Ureter (tissue), 1 donor: ENCODE measurements at regions not wholly inside any gene's neighbourhood (a gene's known extent, or its start where the extent isn't known, plus 50 kb on each side); places are given as distances from the start of the nearest gene placed in this dataset.

Experiments
- DNase-seq: peaks from one replicate; pipeline ENCODE4 v3.0.0-alpha.2; 2020; ENCODE audit warnings: low spot score
- donor health status: DM: yes; HTN: yes; CAD: no.

DNA sequence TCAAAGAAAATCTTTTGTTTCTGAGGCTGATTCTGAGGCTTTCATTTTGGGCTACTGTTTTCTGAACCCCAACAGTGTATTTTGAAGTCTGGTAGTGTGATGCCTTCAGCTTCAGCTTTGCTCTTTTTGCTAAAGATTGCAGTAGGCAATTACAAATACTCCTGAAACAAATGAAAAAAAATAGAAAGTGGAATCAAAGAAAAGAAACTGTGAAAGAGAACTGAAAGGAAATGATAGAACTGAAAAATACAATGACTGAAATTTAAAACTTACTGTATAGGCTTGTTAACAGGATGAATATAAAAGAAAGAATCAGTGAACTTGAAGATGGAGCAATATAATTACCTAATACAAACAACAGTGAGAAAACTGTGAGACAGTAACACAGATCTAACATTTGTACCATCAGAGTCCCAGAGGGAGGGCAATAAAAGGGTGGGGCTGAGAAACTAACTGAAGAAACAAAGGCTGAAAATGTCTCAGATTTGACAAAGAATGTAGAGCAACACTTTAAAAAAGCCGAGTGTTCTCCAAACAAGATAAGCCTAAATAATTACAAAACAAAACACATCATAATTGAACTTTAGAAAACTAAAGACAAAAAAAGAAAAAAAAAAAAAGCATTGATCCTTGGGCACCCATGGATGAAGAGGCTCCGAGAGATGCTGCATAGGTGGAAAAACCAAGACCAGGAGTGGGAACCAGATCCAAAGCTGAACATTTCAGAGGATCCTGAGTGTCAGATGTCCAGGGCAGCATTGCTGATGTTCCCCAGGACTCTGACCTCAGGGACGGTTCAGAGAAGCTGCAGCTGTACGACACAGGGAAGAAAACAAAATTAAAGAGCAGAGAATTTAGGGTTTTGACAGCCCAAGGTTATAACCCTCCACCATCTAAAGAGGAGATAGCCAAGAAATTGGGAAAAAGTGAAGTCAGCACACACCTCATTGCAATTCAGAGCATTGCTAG, 223.2 kb upstream of the IGFBP3 start:
- no peak for DNase-seq

DNA sequence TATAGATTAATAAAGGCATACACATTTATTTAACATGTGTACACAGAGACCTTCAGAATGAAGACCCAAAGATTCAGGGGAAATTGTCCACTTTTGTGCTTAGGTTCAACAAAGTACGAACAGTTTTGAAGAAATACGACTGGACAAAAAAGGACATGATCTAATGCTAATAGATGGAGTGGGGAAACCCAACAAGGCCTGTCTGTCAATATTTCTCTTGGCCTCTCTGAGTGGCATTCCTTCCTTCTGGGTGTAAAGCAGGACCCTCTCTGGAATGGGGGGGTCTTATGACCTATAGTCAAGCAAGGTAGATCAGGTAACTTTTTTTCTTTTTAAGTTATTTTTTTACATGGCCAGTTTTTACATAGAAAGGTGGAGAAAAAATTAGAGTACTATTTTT, 222.3 kb upstream of the IGFBP3 start:
- no peak for DNase-seq

DNA sequence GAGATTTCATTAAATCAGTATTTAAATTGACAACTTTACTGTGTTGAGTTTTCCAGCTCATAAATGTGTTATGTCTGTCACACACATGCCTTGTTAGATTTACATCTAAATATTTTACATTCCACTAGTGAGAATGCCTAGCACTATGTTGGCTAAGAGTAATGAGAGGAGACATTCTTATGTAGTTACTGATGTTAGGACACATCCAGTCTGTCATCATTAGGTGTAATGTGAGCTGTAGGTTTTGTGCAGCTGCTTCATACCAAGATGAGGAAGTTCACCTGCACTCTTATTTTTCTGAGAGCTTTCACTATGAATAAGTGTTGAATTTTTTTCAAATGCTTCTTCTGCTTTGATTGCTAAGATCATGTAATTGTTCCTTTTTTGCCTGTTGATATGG, 218.0 kb upstream of the IGFBP3 start:
- no peak for DNase-seq

DNA sequence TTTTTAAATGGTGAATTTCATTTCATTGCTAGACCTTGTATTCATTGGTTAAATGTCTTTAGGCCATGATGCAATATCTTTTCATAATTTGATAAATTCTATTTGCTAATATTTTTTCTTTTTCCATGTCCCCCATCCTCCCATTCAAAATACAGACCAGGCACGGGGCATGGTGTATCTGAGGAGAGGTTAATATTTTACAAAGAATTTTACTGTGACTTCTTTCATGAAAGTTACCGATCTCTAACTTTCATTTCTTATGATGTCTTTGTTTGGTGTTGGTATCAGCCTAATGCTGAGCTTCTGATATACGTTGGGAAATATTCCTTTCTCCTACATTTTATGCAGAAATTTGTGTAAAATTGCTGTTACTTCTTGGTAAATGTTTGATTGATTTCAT, 216.7 kb upstream of the IGFBP3 start:
- no peak for DNase-seq

DNA sequence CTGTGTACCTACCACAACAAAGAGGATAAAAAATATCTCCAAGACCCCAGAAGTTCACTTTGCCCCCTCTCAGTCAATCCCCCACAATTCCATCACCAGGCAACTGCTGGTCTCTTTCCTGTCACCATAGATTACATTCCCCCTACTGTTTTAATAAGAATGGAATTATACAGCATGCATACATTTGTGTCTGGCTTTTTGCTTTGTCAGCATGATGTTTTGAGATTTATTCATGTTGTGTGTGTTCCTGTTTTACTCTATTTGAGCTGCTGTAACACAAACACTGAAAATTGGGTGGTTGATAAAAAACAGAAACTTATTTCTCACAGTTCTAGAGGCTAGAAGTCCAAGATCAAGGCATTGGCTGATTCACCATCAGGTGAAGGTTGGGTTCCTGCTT, 214.5 kb upstream of the IGFBP3 start:
- no peak for DNase-seq

DNA sequence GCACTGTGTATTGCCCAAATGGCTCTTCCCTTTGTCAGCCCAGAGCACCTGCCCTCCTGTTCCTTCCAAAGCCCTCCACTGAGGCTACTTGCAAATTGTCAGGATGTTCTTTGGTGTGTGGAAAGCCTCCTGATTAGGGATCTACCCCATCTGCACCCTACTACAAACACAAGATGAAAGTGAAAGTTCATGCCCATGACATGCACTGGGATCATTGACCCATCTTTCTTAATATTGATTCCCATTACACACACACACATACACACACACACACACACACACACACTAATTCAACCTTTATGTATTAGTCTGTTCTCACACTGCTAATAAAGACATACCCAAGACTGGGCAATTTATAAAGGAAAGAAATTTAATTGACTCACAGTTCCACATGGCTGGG, 213.7 kb upstream of the IGFBP3 start:
- no peak for DNase-seq

DNA sequence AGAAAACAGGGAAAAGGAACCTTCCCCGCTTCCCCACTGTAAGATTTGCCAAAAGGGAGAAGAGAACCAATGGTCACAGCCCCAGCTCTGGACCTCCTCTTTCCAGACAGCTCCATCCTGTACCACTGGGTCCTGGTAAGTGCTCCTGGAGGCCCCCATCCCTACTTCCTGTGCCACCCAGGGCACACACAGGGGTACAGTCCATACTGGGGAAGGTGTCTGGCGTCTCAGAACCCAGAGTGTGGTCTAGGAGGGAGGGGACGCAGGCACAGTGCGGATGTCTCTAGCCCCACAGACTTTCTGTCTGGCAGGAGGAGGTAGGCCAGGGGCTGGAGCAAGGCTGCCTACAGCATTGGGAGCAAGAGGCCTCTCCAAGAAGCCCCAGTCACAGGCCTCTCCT, 213.3 kb upstream of the IGFBP3 start:
- no peak for DNase-seq

DNA sequence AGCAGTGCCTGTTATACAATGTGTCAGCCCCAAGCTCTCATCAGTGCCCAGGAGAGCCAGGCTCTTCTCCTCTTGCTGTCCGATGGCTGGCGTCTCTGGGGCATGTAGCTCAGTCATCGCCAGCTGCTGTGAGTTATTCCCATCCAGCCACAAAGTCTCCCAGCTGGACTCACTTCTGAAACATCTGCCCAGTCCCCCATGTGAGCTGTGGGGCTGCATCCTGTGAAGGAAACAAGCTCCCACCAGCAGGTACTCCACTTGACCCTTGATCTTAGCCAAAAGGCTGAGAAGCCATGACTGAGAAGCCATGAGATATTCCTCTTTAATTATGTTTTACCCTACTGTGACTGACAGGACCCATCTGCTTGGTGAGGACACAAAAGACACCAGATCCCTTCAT, 212.7 kb upstream of the IGFBP3 start:
- DNase-seq: no peak

DNA sequence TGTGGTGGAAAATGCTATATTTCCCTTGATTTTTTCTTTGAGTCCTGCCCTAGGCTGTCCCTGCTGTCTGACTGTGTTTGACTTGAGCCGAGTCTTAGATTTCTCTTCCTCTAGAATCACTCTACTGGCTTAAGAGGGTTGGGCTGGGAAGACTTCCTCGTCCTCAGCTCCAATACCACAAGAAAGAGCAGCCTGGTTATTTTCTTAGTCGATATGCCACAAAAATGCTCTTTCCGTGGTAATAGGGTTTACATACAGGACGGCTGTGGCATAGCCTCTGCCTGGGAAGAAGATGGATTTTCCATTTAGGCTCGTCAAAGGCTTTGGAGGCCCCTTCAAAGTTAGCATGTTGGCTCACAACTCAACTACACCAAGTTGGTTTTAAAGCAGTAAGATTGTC, 212.0 kb upstream of the IGFBP3 start:
- no peak for DNase-seq

DNA sequence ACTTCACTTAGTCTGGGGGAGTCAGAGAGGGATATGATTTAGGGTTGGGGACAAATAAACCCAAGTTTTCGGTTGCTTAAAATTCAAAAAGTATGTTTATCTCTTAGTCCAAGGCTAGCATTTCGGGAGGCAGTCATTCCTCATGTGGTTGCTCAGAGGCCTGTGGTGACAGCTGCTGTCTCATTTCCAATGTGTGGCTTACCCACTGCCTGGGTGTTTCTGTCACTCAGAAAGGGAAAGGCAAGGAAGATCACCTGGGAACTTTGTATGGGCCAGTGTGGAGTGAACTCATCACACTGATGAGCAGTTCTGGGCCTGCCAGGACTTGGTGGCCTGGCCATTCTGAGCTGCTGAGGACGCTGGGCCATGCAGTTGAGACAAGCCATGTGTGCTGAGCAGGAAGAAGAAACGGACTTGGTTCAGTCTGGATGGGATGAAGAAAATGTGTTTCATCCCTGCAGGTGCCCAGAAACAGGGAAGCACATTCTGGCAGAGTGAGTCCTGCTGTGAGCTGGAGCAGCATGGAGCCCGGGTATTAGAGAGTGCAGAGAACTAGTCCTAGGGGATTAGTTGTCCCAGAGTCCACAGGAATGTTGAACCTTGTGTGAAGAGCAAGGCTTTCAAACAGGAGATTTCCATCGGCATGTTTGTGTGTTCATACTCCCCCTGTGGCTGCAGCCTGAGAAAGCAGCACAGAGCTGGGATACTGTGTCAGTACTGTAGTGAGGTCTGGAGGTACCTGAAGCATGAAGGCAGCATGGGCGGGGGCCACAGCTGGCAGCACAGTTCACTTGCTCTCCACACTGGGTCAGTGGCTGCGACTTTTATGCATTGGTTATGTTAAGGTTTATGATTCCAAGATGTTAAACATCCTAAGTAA, 211.1 kb upstream of the IGFBP3 start:
- no peak for DNase-seq

DNA sequence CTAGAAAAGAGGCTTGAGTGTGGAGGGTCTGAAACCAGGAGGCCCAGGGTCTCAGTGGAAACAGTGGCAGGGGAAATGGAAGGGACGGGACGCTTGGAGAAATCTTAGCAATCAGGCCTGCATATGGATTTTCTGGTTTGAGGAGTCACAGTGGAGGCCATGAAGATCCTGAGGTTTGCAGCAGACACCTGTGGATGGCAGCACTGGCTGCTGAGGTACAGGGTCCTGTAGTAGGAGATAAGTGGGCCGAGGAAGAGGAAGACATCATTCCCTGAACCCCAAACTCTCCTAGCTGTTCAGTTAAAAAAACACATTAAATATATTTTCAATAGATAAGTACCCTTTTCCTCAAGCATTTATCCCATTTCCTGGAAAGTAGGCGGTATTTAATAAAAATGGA, 208.8 kb upstream of the IGFBP3 start:
- DNase-seq: no peak

DNA sequence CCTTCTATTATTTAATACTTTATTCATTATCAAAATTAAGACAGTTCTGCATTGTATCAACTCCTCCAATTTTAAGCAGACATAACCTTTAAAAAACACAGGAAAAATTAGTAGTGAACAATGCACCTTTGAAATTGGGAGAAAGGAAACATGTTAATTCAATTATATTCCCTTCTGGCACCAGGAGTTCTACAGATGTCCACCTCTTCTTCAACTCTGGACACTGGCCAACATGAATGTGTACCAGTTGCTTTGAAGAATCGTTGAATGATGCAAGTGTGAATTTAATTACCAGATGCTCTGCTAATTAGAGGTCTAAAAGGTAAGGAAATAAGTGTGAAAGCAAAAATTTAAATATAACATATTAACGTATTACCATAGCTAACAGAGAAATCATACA, 206.7 kb upstream of the IGFBP3 start:
- no peak for DNase-seq

DNA sequence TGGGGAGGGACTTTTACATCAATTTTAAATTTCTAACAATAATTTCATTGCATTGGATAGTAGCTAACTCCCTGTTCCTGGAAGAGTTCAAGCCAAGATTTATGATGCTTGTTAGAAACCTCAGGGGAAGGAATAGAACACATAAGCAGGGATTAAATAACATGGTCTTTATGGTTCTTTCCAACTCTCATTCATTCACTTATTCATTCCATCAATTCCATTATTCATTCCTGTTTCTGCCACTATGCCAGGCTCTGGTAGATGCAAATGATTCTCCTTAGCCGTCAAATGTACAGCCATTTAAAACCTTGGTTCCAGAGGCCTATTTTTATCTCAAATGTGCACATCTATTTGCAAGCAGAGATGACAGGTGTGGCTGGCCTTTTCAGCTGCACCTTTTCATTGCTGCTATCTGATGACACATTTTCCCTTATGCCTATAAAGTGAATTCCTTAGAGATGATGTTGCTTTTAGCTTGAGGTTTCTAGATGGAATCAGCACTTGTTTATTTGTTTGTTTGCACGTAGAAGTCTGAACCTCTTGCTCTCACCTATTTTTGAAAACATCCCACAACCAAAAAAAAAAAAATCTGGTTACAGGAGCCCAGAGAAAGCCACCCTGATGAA, 205.7 kb upstream of the IGFBP3 start:
- no peak for DNase-seq

DNA sequence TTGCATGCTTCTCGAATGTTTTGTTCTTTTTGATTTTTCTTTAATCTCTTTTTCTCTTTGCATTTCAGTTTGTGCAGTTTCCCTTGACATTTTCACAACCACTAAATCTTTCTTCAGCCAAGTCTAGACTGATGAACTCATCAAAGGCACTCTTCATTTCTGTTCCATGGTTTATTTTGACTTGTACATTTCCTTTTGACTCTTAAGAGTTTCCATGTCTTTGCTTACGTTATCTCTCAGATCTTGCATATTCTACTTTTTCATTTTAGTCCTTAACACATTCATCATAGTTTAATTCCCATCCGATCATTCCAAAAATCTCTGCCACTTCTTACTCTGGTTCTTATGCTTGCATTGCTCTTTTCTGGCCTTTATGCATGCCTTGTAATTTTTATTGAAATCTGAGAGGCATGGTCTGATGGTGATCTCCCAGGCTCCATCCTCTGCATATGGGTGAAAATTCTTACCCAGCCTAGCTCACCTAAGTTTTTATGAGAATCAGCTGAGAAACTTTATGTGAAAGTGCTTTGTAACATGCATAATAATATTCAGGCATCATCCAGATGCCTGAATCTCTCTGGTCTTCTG, 202.8 kb upstream of the IGFBP3 start:
- DNase-seq: no peak

DNA sequence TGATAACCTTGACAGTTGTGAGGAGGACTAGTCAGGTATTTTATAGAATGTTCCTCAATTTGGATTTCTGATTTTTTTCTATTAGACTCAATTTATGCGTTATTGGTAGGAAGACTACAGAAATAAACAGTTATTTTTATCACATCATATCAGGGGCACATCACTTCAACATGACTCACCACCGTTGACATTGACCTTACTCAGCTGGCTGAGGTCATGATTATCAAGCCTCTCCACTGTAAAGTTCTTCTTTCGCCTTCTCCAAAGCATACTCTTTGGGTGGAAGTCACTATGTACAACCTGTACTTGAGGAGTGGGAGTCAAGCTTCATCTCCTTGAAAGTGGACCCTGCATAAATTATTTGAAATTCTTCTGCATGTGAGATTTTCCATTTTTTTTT, 194.3 kb upstream of the IGFBP3 start:
- no peak for DNase-seq

DNA sequence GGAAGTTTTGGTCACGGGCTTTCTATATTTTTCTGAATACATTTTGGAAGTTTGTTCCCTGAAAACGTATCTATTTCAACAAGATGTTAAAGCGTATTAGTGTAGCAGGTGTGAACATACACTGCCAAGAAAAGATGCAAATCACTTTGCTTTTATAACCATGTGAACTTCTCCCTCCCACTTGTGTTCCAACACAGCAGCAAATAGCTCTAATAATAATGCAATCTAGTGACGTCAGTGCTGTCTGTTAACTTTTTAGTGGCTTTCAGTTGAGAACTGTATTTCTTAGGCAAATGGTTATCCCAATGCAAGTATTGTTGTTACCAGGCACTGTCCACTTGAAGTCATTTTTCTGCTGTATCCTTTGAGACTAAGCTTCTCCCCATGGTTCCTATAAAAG, 188.4 kb upstream of the IGFBP3 start:
- DNase-seq: no peak

DNA sequence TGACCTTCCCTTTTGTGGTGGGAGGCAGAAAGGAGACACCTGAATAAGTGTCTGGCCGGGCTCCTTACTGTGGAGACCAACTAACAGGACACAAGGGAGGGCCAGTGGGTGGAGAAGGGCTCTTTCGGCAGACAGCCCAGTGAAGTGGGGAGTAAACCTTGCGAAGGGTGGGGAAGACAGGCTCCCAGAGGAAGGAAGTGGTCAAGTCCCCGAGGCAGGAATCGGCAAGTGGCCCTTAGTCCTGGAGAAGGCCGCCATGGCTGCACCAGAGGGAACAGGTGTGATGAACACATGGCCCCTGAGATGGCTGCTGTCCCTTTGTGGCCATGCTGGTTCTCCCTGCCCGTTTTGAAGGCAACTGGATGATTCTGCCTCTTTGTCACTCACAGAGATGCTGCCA, 187.2 kb upstream of the IGFBP3 start:
- no peak for DNase-seq

DNA sequence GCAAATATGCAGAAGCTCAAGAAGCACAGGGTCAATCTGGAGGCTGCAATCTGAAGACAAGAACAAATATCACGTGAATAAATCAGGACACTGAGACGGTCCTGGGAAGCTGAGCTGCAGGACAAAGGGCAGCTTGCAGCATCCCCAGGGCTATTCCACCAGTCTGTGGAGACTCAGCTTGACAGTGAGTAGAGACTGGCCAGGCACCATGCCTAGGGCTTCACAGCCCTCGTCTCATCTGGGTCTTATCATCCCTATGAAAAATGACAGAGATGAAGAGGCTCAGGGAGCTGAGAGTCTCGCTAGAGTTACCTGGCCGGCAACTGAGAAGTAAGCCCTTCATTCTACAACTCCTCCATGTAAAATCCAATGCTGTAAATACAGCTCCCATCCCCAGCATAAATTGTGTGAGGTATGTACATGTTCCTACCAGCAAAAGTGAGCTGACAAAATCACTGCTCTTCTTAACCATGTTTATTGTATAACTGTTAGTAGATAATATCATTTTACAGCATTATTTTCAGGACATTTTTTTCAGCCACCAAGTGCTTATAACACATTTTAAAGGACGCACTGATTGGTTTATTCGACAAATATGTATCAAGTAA, 186.6 kb upstream of the IGFBP3 start:
- DNase-seq: no peak

DNA sequence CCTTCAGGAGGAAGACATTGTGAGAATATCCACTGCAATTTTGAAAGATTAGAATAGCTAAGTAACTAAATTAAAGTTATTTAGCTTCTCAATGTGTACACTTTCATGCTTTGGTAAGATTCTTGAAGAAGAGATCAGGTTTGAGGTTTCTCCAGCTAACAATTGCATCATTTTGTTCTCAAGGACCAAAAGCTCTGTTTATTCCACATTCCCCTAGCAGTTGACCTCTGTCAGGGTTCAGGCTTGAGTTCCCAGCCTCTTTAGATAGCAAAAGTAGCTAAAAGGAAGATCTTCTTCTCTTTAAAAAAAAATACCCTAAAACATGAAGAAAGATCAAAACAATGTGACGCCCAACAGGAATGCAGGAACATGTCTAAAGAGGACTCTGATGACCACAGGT, 179.4 kb upstream of the IGFBP3 start:
- DNase-seq: no peak

DNA sequence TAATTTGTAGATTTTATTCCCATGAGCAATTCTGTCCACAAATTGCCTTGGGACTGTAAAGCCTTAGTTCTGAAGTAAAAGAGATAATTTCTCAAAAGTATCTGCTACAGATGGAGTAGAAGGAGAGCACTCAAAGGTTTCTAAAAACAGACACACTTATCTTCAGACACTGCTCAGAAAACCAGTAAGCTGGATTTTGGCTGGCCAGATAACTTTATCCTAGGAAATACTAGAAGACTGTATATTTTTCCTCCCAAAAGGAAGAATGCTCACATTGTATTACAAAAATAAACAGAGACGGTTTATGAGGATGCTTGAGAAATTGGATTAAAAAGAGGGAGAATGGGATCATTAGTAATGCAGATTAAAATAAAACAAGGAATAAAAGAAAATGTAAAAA, 178.0 kb upstream of the IGFBP3 start:
- DNase-seq: no peak

DNA sequence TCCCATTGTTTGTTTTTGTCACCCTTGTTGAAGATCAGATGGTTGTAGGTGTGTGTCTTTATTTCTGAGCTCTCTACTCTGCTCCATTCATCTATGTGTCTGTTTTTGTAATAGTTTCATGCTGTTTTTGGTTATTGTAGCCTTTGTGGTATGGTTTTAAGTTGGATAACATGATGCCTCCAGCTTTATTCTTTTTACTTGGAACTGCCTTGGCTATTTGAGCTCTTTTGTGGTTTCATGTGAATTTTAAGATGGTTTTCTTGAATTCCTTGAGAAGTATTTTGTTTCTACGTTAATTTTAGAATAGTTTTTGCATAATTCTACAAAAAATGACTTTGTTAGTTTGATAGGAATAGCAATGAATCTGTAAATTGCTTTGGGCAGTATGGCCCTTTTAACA, 170.0 kb upstream of the IGFBP3 start:
- no peak for DNase-seq

DNA sequence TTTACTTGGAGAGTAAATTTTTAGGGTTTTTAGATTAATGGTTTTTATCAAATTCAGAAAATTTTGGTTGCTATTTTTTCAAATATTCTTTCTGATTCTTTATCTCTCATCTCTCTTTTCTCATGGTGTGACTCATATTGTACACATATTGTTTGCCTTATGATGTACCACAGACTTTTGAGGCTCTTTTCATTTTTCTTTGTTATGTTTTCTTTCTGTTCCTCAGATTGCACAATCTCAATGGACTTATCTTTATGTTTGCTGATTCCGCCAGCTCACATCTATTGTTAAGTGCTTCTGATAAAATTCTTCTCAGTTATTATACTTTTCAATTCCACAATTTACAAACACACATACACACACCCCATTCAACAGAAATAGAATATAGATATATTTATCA, 168.2 kb upstream of the IGFBP3 start:
- no peak for DNase-seq
